Pancreas (tissue), 10 donors: ENCODE measurements at regions not wholly inside any gene's neighbourhood (a gene's known extent, or its start where the extent isn't known, plus 50 kb on each side); places are given as distances from the start of the nearest gene placed in this dataset.
A peak's percentile ranks its signal among the peaks of the same experiment; 100 is the strongest.

Experiments
- ATAC-seq, 4 donors: fragments of 200-7000 bp; cut with Tn5 transposase; one replicate each; pipeline versions ENCODE4 v1.8.0 to v1.9.1; 2020; ENCODE audit warnings: mild to moderate bottlenecking in 4 of 4, moderate library complexity in 4 of 4
- DNase-seq, 6 donors: peaks; one replicate each; pipeline ENCODE4 v3.0.0-alpha.2; 2020
- FAIRE-seq: peaks from 2 replicates; lab custom pipeline; 2012; peaks lifted over from hg19 to GRCh38; lab: Jason Lieb, UNC
- H3K27ac ChIP-seq, 4 donors: fragments of 200-600 bp; sonication (generic); 1 replicate in 3 of 4; 2 replicates in 1 of 4; pipeline versions ENCODE4 v1.5.0 to v1.8.0; 2020
- H3K27me3 ChIP-seq, 4 donors: fragments of 200-600 bp; one replicate each; pipeline ENCODE4 v1.8.0; 2021
- H3K36me3 ChIP-seq, 3 donors: fragments of 200-600 bp; sonication (generic) in 1 of 3; one replicate each; pipeline versions ENCODE4 v1.5.0 to v1.8.0; 2020 to 2021
- H3K4me1 ChIP-seq, 3 donors: fragments of 200-600 bp; one replicate each; pipeline ENCODE4 v1.8.0; 2021
- H3K4me3 ChIP-seq, 4 donors: fragments of 200-600 bp; sonication (generic) in 2 of 4; one replicate each; pipeline versions ENCODE4 v1.5.0 to v1.8.0; 2020 to 2021
- H3K9me3 ChIP-seq, 4 donors: fragments of 200-600 bp; one replicate each; pipeline ENCODE4 v1.8.0; 2021
- WGBS, 2 donors: extraction: QIAGEN DNeasy Blood & Tissue Kit; methylation state at CpG; one replicate each; pipeline ENCODE4 v1.1.7; 2013; 5-methylcytosine and 5-hydroxymethylcytosine counted together
- intact Hi-C, 3 donors: fragments of 100-400 bp; cut with DNase I; formaldehyde crosslinking; loops; one replicate each; pipeline versions ENCODE4 v1.11.1 to v1.14.2; 2022
- TF ChIP-seq, protein P1 (sequence below), 4 donors: fragments of 200-600 bp; sonication (generic) in 3 of 4; IDR thresholded peaks; one replicate each; pipeline versions ENCODE4 v1.5.0 to v1.8.0; 2021; ENCODE audit warnings: antibody characterized with exemption in 4 of 4
- donor health status: healthy with polysubstance abuse.
- donor health status: DM: no; HTN: no; CAD: no; lungs with moderate emphysema.
- donor health status: DM: no; HTN: no; CAD: no.
- donor health status: control.
- donor health status: control.
- donor health status: Bipolar disorder and iron deficiency.
- donor health status: DM: yes; HTN: yes; CAD: no.
- donor health status: DM: no; HTN: no; CAD: no.
- donor health status: DM: no; HTN: no; CAD: no.
- donor health status: DM: yes; HTN: yes; CAD: no.

- TF ChIP-seq, protein P1, sequence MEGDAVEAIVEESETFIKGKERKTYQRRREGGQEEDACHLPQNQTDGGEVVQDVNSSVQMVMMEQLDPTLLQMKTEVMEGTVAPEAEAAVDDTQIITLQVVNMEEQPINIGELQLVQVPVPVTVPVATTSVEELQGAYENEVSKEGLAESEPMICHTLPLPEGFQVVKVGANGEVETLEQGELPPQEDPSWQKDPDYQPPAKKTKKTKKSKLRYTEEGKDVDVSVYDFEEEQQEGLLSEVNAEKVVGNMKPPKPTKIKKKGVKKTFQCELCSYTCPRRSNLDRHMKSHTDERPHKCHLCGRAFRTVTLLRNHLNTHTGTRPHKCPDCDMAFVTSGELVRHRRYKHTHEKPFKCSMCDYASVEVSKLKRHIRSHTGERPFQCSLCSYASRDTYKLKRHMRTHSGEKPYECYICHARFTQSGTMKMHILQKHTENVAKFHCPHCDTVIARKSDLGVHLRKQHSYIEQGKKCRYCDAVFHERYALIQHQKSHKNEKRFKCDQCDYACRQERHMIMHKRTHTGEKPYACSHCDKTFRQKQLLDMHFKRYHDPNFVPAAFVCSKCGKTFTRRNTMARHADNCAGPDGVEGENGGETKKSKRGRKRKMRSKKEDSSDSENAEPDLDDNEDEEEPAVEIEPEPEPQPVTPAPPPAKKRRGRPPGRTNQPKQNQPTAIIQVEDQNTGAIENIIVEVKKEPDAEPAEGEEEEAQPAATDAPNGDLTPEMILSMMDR (IDR thresholded peaks at IDR 0.05) = no peak
- Histone ChIP-seq H3K27me3 (no peaks in the 10 kb centered on the region), H3K4me3 (no peak overlapping the region), H3K9me3 (no peaks in the 10 kb centered on the region), H3K4me1 (no peaks in the 10 kb centered on the region), H3K36me3 (no peaks in the 10 kb centered on the region), H3K27ac (no peak overlapping the region)
- no peak for FAIRE-seq
- 72 to 74% methylated on average over 7 of the region's 7 CpGs for WGBS, 2 donors
- no peak for DNase-seq
- intact Hi-C loops = no loop called here
- no peak for ATAC-seq
These were observed 166.4 kb upstream of the SMIM23 start for GRCh38 chr5:171619196-171619595.

GRCh38 chr5:171619744-171620143 is 165.9 kb upstream of the SMIM23 start:
- WGBS, 2 donors = 67 to 69% methylated on average over 3 of the region's 3 CpGs
- intact Hi-C loops = no loop called here

GRCh38 chr5:171622010-171622409 is 163.6 kb upstream of the SMIM23 start:
- intact Hi-C loops = no loop called here
- no peak for ATAC-seq
- Histone ChIP-seq H3K27ac (no peak overlapping the region), H3K4me3 (no peak overlapping the region), H3K4me1 (no peaks in the 10 kb centered on the region), H3K36me3 (no peaks in the 10 kb centered on the region), H3K27me3 (no peaks in the 10 kb centered on the region), H3K9me3 (no peaks in the 10 kb centered on the region)
- no peak for DNase-seq
- TF ChIP-seq, protein P1 (IDR thresholded peaks at IDR 0.05) = no peak
- 71 to 78% methylated on average over 2 of the region's 2 CpGs for WGBS, 2 donors
- no peak for FAIRE-seq

More at GRCh38 chr5:171619744-171620143, 165.9 kb upstream of the SMIM23 start:
- no peak overlapping the region for H3K4me3 ChIP-seq
- TF ChIP-seq, protein P1 (IDR thresholded peaks at IDR 0.05) = no peak
- ATAC-seq (no peak), DNase-seq (no peak), FAIRE-seq (no peak)
- H3K27me3 ChIP-seq = no peaks in the 10 kb centered on the region
- no peaks in the 10 kb centered on the region for H3K9me3 ChIP-seq
- no peaks in the 10 kb centered on the region for H3K36me3 ChIP-seq
- H3K4me1 ChIP-seq = no peaks in the 10 kb centered on the region
- no peak overlapping the region for H3K27ac ChIP-seq

- no peak for DNase-seq
- no peak for FAIRE-seq
- intact Hi-C loops = no loop called here
These were observed 162.5 kb upstream of the SMIM23 start for GRCh38 chr5:171623107-171623506.

DNA sequence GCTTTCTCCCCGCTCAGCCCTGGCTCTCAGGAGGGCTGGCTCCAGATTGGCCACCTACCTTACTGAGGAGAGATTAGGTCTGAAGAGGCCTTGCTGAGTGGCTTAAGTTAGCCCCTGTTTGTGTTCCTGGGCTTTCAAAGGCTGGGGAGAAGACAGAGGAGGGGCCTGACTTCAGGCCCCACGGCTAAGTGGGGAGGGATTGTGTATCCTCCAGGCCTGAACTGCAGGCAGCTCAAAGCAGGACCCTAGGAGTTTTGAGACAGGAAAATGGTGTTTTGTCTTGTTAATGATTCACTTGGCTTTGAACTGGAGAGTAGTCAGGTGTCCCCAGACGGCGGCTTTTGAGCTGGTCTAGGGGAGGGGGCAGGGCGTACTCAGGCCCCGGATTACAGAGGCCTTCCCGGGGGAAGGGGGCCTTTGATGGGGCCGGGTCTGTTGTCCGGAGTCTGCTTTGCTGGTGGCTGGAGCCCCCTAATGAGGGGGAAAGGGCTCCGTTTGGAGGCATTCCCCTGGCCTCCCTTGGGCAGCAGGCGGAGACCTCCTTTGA is 162.0 kb upstream of the SMIM23 start:
- TF ChIP-seq, protein P1 (IDR thresholded peaks at IDR 0.05) = no peak
- no peak for DNase-seq
- peak in 3 of 4 donors; percentile 50 to 59 (median 56) for ATAC-seq
- H3K4me1 ChIP-seq = no peaks in the 10 kb centered on the region
- FAIRE-seq = no peak
- no peak overlapping the region for H3K4me3 ChIP-seq
- no peaks in the 10 kb centered on the region for H3K36me3 ChIP-seq
- H3K27me3 ChIP-seq = no peaks in the 10 kb centered on the region
- intact Hi-C loops = no loop called here
- H3K9me3 ChIP-seq = no peaks in the 10 kb centered on the region
- H3K27ac ChIP-seq = no peak overlapping the region
- WGBS, 2 donors = 44 to 45% methylated on average over 11 of the region's 11 CpGs

More at GRCh38 chr5:171623107-171623506, 162.5 kb upstream of the SMIM23 start:
- no peaks in the 10 kb centered on the region for H3K36me3 ChIP-seq
- H3K4me1 ChIP-seq = no peaks in the 10 kb centered on the region
- no peak for ATAC-seq
- H3K4me3 ChIP-seq = no peak overlapping the region
- no peak overlapping the region for H3K27ac ChIP-seq
- TF ChIP-seq, protein P1 (IDR thresholded peaks at IDR 0.05) = no peak
- no peaks in the 10 kb centered on the region for H3K9me3 ChIP-seq
- WGBS, 2 donors = 78 to 85% methylated on average over 2 of the region's 2 CpGs
- no peaks in the 10 kb centered on the region for H3K27me3 ChIP-seq
